Astrocyte (in vitro differentiated cells and primary cell): ENCODE measurements at regions not wholly inside any gene's neighbourhood (a gene's known extent, or its start where the extent isn't known, plus 50 kb on each side); places are given as distances from the start of the nearest gene placed in this dataset.

Experiments used
- CTCF ChIP-seq: IDR thresholded peaks from 2 replicates; pipeline ENCODE4 v1.5.1; 2011; ENCODE audit warnings: low read depth, mild to moderate bottlenecking, inconsistent platforms, low read length, moderate library complexity; ENCODE audit not compliant: insufficient read depth
- EZH2 ChIP-seq: IDR thresholded peaks from 2 replicates; pipeline ENCODE4 v1.6.1; 2012; ENCODE audit warnings: mild to moderate bottlenecking, low read length, inconsistent platforms; ENCODE audit not compliant: insufficient read depth

- TF ChIP-seq CTCF (no peak), EZH2 (no peak)
Observed at GRCh38 chr2:45293182-45293581, 283.9 kb upstream of the SIX2 start.
